ENCODE measurements at regions not wholly inside any gene's neighbourhood (a gene's known extent, or its start where the extent isn't known, plus 50 kb on each side); places are given as distances from the start of the nearest gene placed in this dataset.

DNA sequence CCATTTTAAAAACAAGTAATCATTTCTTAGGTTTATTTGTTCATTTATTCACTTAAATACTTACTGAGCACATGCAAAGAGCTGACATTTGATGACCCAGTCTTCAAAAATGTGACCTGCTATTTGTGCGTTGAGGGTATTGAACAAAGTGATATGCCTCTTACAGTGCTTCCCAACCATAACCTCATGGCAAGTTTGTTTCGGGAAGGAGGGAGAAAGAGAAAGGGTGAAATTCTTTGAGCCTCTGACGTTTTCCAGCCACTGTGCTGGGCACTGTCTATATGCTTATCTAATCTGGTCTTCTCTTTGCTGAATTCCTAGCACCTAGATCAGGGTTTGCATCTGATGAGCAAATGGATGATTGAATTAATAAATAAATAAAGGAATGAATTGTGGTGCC, 479.1 kb downstream of the HAPSTR1 start:
- H3K36me3 Mint-ChIP-seq, result no peaks in the 10 kb centered on the region
- H3K27ac Mint-ChIP-seq, result no peak overlapping the region
- no peaks in the 10 kb centered on the region for H3K27me3 Mint-ChIP-seq
- Histone ChIP-seq H3K27ac (ENCODE audit: low read depth, low read length) (no peak overlapping the region), H3K36me3 (ENCODE audit: insufficient read depth, low read length) (no peaks in the 10 kb centered on the region), H3K27me3 (ENCODE audit: insufficient read depth, low read length) (no peaks in the 10 kb centered on the region), H3K9me3 (ENCODE audit: control insufficient read depth in 1 of 2, low read length in 2 of 2) (no peaks in the 10 kb centered on the region), H3K4me3 (ENCODE audit: low read length in 2 of 2) (no peak overlapping the region), H3K4me1 (ENCODE audit: insufficient read depth, low read length) (no peaks in the 10 kb centered on the region)
- intact Hi-C loops (cut with micrococcal nuclease), result no loop called here
- H3K9me3 Mint-ChIP-seq, result peaks cover 0 to 12% (median 3%) of the 10 kb centered on the region in 8 donors
- ChIA-PET CTCF (ENCODE audit: partially characterized antibody) (no interaction called here), POLR2A (ENCODE audit: partially characterized antibody) (no interaction called here)
- H3K4me3 Mint-ChIP-seq, result no peak overlapping the region
- H3K4me1 Mint-ChIP-seq, result no peaks in the 10 kb centered on the region
- no peak for DNase-seq

DNA sequence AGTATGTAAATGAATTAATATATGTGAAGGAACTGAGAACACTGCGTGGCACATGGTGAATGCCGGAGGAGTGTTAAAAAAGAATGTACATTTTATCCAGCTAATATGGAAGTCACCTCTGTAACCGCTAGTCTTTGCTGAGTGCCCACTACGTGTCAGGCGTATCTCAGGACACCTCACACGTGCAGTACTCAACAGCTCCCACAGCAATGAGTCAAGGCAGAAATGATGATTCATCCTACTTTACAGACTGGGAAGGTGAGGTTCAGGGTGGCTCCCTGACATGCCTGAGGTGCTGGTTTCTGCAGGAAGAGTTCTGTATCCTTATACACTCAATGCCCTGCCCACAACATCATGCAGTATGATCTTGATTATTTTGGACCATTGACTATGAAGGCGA, 487.0 kb downstream of the HAPSTR1 start:
- no peak for DNase-seq
- no peaks in the 10 kb centered on the region for H3K4me1 ChIP-seq (ENCODE audit: insufficient read depth, low read length)
- H3K27me3 Mint-ChIP-seq, result no peaks in the 10 kb centered on the region
- no peaks in the 10 kb centered on the region for H3K36me3 Mint-ChIP-seq
- H3K27me3 ChIP-seq (ENCODE audit: insufficient read depth, low read length), result no peaks in the 10 kb centered on the region
- intact Hi-C loops (cut with micrococcal nuclease), result no loop called here
- peaks cover 0 to 15% (median 7%) of the 10 kb centered on the region in 8 donors for H3K9me3 Mint-ChIP-seq
- H3K4me1 Mint-ChIP-seq, result no peaks in the 10 kb centered on the region
- CTCF ChIA-PET (ENCODE audit: partially characterized antibody), result no interaction called here
- no peaks in the 10 kb centered on the region for H3K9me3 ChIP-seq (ENCODE audit: control insufficient read depth in 1 of 2, low read length in 2 of 2)
- H3K27ac Mint-ChIP-seq, result no peak overlapping the region
- POLR2A ChIA-PET (ENCODE audit: partially characterized antibody), result no interaction called here
- no peak overlapping the region for H3K27ac ChIP-seq (ENCODE audit: low read depth, low read length)
- H3K4me3 Mint-ChIP-seq, result no peak overlapping the region
- no peaks in the 10 kb centered on the region for H3K36me3 ChIP-seq (ENCODE audit: insufficient read depth, low read length)
- H3K4me3 ChIP-seq (ENCODE audit: low read length in 2 of 2), result no peak overlapping the region

DNA sequence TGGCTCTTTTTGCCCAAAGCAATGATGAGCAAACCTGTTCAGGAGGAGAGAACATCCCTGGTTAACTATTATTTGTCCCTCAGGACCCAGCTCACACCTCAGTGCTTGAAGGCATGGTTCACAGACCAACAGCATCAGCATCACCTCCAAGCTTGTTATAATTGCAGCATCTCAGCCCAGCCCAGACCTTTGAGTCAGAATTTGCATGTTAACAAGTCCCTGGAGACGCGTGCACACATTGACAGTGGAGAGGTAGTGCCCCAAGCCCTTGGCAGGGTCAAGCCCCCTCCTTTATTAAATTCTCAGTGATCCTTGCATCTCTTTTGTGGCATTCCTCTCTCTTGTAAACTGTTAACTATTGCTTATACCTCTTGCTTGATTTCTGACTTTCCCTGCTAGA, 488.6 kb downstream of the HAPSTR1 start:
- no peaks in the 10 kb centered on the region for H3K27me3 ChIP-seq (ENCODE audit: insufficient read depth, low read length)
- no peaks in the 10 kb centered on the region for H3K4me1 ChIP-seq (ENCODE audit: insufficient read depth, low read length)
- H3K27me3 Mint-ChIP-seq, result no peaks in the 10 kb centered on the region
- no peak overlapping the region for H3K27ac Mint-ChIP-seq
- intact Hi-C loops (cut with micrococcal nuclease), result no loop called here
- H3K9me3 ChIP-seq (ENCODE audit: control insufficient read depth in 1 of 2, low read length in 2 of 2), result no peaks in the 10 kb centered on the region
- DNase-seq, result no peak
- CTCF ChIA-PET (ENCODE audit: partially characterized antibody), result no interaction called here
- peaks cover 0 to 11% (median 7%) of the 10 kb centered on the region in 8 donors for H3K9me3 Mint-ChIP-seq
- no peak overlapping the region for H3K4me3 Mint-ChIP-seq
- no peak overlapping the region for H3K4me3 ChIP-seq (ENCODE audit: low read length in 2 of 2)
- POLR2A ChIA-PET (ENCODE audit: partially characterized antibody), result no interaction called here
- no peak overlapping the region for H3K27ac ChIP-seq (ENCODE audit: low read depth, low read length)
- H3K36me3 Mint-ChIP-seq, result no peaks in the 10 kb centered on the region
- H3K4me1 Mint-ChIP-seq, result no peaks in the 10 kb centered on the region
- no peaks in the 10 kb centered on the region for H3K36me3 ChIP-seq (ENCODE audit: insufficient read depth, low read length)

DNA sequence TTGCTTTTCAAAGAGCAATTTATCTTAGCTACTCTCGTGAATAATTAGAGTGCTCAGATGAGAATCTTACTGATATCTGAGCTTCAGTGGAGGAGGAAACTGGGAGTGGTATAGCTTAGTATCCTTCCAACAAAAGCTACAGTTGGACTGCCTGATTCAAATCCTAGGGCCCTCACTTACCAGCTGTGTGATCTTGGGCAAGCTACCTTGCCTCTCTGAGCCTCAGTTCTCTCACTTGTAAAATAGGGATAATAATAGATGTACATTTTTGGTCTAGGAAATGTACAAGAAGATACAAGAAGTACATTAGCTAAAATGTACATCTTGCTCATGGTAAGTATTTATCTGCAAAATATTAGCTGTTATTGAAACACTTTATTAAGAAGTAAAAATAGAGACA, 502.0 kb downstream of the HAPSTR1 start:
- no peak overlapping the region for H3K4me3 ChIP-seq (ENCODE audit: low read length in 2 of 2)
- H3K27ac ChIP-seq (ENCODE audit: low read depth, low read length), result no peak overlapping the region
- Mint-ChIP-seq H3K27me3 (no peaks in the 10 kb centered on the region), H3K9me3 (peaks cover 0 to 11% (median 5%) of the 10 kb centered on the region in 8 donors), H3K27ac (no peak overlapping the region), H3K4me1 (no peaks in the 10 kb centered on the region), H3K36me3 (no peaks in the 10 kb centered on the region), H3K4me3 (no peak overlapping the region)
- POLR2A ChIA-PET (ENCODE audit: partially characterized antibody), result no interaction called here
- no peaks in the 10 kb centered on the region for H3K9me3 ChIP-seq (ENCODE audit: control insufficient read depth in 1 of 2, low read length in 2 of 2)
- H3K27me3 ChIP-seq (ENCODE audit: insufficient read depth, low read length), result no peaks in the 10 kb centered on the region
- H3K36me3 ChIP-seq (ENCODE audit: insufficient read depth, low read length), result no peaks in the 10 kb centered on the region
- DNase-seq, result no peak
- CTCF ChIA-PET (ENCODE audit: partially characterized antibody), result no interaction called here
- H3K4me1 ChIP-seq (ENCODE audit: insufficient read depth, low read length), result no peaks in the 10 kb centered on the region
- intact Hi-C loops (cut with micrococcal nuclease), result no loop called here

DNA sequence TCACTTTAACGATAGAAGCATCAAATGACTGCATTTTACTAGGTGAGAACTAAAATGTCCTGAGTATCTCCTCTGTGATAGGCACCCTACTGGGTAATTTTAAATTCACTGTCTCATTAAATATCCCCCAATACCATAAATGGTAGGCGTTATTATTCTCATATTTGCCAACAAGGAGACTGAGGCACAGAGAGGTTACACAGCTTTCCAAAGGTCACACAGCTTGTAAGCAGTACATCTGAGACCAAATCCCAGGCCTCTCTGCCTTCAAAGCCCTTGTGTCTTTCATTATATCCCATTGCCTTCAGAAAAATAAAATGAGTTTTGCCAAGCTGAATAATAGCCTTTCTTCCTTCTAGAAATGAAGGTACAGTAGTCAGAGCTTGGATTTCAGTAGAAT, 502.6 kb downstream of the HAPSTR1 start:
- no peaks in the 10 kb centered on the region for H3K4me1 ChIP-seq (ENCODE audit: insufficient read depth, low read length)
- DNase-seq, result no peak
- H3K36me3 ChIP-seq (ENCODE audit: insufficient read depth, low read length), result no peaks in the 10 kb centered on the region
- CTCF ChIA-PET (ENCODE audit: partially characterized antibody), result no interaction called here
- Mint-ChIP-seq H3K27me3 (no peaks in the 10 kb centered on the region), H3K4me1 (no peaks in the 10 kb centered on the region), H3K4me3 (no peak overlapping the region), H3K27ac (no peak overlapping the region), H3K36me3 (no peaks in the 10 kb centered on the region), H3K9me3 (peaks cover 0 to 11% (median 6%) of the 10 kb centered on the region in 8 donors)
- H3K27me3 ChIP-seq (ENCODE audit: insufficient read depth, low read length), result no peaks in the 10 kb centered on the region
- POLR2A ChIA-PET (ENCODE audit: partially characterized antibody), result no interaction called here
- intact Hi-C loops (cut with micrococcal nuclease), result no loop called here
- H3K9me3 ChIP-seq (ENCODE audit: control insufficient read depth in 1 of 2, low read length in 2 of 2), result no peaks in the 10 kb centered on the region
- H3K27ac ChIP-seq (ENCODE audit: low read depth, low read length), result no peak overlapping the region
- H3K4me3 ChIP-seq (ENCODE audit: low read length in 2 of 2), result no peak overlapping the region

DNA sequence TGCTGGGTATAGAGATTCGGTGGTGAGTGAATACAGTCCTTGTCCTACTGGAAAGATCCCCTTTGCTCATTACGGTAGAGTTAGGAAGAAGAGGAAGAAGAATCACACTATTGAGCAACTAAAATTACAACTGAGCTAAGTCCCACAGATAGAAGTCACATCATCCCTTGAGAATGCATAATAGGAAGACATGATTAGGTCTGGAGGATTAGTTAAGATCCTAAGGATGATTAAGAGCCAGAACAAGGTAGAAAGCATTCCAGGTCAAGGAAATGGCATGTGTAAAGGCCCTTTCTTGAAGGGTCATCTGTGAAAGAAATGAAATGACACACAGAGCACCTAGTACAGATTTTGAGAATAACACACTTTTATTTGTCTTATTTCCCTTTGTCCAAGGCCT, 503.5 kb downstream of the HAPSTR1 start:
- Mint-ChIP-seq H3K4me3 (no peak overlapping the region), H3K9me3 (peaks cover 0 to 11% (median 6%) of the 10 kb centered on the region in 8 donors), H3K4me1 (no peaks in the 10 kb centered on the region), H3K36me3 (no peaks in the 10 kb centered on the region), H3K27ac (no peak overlapping the region), H3K27me3 (no peaks in the 10 kb centered on the region)
- Histone ChIP-seq H3K36me3 (ENCODE audit: insufficient read depth, low read length) (no peaks in the 10 kb centered on the region), H3K9me3 (ENCODE audit: control insufficient read depth in 1 of 2, low read length in 2 of 2) (no peaks in the 10 kb centered on the region), H3K4me3 (ENCODE audit: low read length in 2 of 2) (no peak overlapping the region), H3K27ac (ENCODE audit: low read depth, low read length) (no peak overlapping the region), H3K27me3 (ENCODE audit: insufficient read depth, low read length) (no peaks in the 10 kb centered on the region), H3K4me1 (ENCODE audit: insufficient read depth, low read length) (no peaks in the 10 kb centered on the region)
- POLR2A ChIA-PET (ENCODE audit: partially characterized antibody), result no interaction called here
- intact Hi-C loops (cut with micrococcal nuclease), result no loop called here
- CTCF ChIA-PET (ENCODE audit: partially characterized antibody), result no interaction called here
- DNase-seq, result no peak

DNA sequence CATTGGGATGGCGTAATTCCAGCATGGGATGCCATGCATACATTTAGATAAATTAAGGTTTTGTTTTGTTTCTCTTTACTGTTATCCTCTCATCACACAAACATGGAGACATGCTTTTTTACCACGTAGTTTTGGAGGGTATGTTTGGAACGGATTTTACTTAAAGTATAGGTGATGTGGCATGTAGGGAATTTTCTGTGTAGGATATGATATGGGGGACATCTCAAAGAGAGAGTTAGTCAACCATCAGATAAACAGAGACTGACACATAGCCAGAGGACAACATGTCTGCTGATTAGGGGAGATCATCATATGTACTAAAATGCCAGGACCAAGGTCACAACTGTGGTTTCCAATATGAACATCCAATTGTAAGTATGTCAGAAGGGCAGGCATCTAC, 503.9 kb downstream of the HAPSTR1 start:
- no peaks in the 10 kb centered on the region for H3K4me1 Mint-ChIP-seq
- no peaks in the 10 kb centered on the region for H3K27me3 ChIP-seq (ENCODE audit: insufficient read depth, low read length)
- ChIA-PET CTCF (ENCODE audit: partially characterized antibody) (no interaction called here), POLR2A (ENCODE audit: partially characterized antibody) (no interaction called here)
- peaks cover 0 to 9% (median 6%) of the 10 kb centered on the region in 8 donors for H3K9me3 Mint-ChIP-seq
- no peaks in the 10 kb centered on the region for H3K36me3 ChIP-seq (ENCODE audit: insufficient read depth, low read length)
- no peaks in the 10 kb centered on the region for H3K36me3 Mint-ChIP-seq
- intact Hi-C loops (cut with micrococcal nuclease), result no loop called here
- DNase-seq, result no peak
- no peaks in the 10 kb centered on the region for H3K9me3 ChIP-seq (ENCODE audit: control insufficient read depth in 1 of 2, low read length in 2 of 2)
- no peaks in the 10 kb centered on the region for H3K4me1 ChIP-seq (ENCODE audit: insufficient read depth, low read length)
- H3K27ac Mint-ChIP-seq, result no peak overlapping the region
- H3K4me3 Mint-ChIP-seq, result no peak overlapping the region
- no peak overlapping the region for H3K4me3 ChIP-seq (ENCODE audit: low read length in 2 of 2)
- H3K27ac ChIP-seq (ENCODE audit: low read depth, low read length), result no peak overlapping the region
- no peaks in the 10 kb centered on the region for H3K27me3 Mint-ChIP-seq

DNA sequence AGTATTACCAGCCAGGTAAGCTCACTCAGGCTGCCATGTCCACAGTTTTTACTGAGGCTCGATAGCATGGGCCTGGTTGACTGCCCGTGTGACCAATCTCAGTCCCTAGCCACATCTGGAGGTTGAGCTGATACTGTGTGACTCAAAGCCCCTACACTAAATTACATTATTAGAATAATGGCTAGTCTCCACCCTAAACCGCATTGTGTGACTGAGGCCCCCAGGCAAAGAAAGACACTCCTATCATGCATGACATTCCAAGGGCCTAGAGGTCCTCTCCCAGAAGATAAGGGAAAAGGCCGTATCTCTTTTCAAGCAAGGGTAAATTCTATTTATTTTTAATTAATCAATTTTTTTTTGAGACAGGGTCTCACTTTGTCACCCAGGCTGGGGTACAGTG, 505.3 kb downstream of the HAPSTR1 start:
- Histone ChIP-seq H3K36me3 (ENCODE audit: insufficient read depth, low read length) (no peaks in the 10 kb centered on the region), H3K4me3 (ENCODE audit: low read length in 2 of 2) (no peak overlapping the region), H3K27me3 (ENCODE audit: insufficient read depth, low read length) (no peaks in the 10 kb centered on the region), H3K27ac (ENCODE audit: low read depth, low read length) (no peak overlapping the region), H3K9me3 (ENCODE audit: control insufficient read depth in 1 of 2, low read length in 2 of 2) (no peaks in the 10 kb centered on the region), H3K4me1 (ENCODE audit: insufficient read depth, low read length) (no peaks in the 10 kb centered on the region)
- no peak overlapping the region for H3K4me3 Mint-ChIP-seq
- peaks cover 0 to 7% (median 0%) of the 10 kb centered on the region in 8 donors for H3K9me3 Mint-ChIP-seq
- H3K27ac Mint-ChIP-seq, result no peak overlapping the region
- no peaks in the 10 kb centered on the region for H3K4me1 Mint-ChIP-seq
- no peaks in the 10 kb centered on the region for H3K27me3 Mint-ChIP-seq
- intact Hi-C loops (cut with micrococcal nuclease), result no loop called here
- POLR2A ChIA-PET (ENCODE audit: partially characterized antibody), result no interaction called here
- H3K36me3 Mint-ChIP-seq, result no peaks in the 10 kb centered on the region
- DNase-seq, result no peak
- CTCF ChIA-PET (ENCODE audit: partially characterized antibody), result no interaction called here
